K562 (cell line): ENCODE measurements at regions not wholly inside any gene's neighbourhood (a gene's known extent, or its start where the extent isn't known, plus 50 kb on each side); places are given as distances from the start of the nearest gene placed in this dataset.

Experiments used
- ATAC-seq: fragments of 200-7000 bp; cut with Tn5 transposase; 3 replicates; pipeline ENCODE4 v1.9.1; 2020; ENCODE audit warnings: moderate library complexity
- BruUV-seq: library from RNA; stranded (reverse); fragments of 400-500 nt; replicated peaks from 2 replicates; lab custom pipeline; 2021; lab: Mats Ljungman, UMichigan
- CTCF ChIA-PET: fragments of 300-600 bp; formaldehyde crosslinking; extraction: SDS; loops from one replicate; lab custom pipeline; 2021; ENCODE audit warnings: low intra/inter-chr PET ratio; lab: Yijun Ruan, JAX
- POLR2A ChIA-PET: fragments of 300-600, 350-650 bp; sonication (Branson Sonifier 250); formaldehyde crosslinking; extraction: SDS; loops from one replicate; lab custom pipeline; 2021; ENCODE audit warnings: antibody characterized with exemption, inconsistent platforms; lab: Yijun Ruan, JAX
- DNase-seq, 4 experiments: peaks; one replicate each; pipeline versions ENCODE4 v3.0.0 to v3.0.0-alpha.2; 2011 to 2018; ENCODE audit warnings: low spot score in 3 of 4, mixed read lengths in 3 of 4; ENCODE audit errors: extremely low read depth in 1 of 4
- FAIRE-seq: peaks from 2 replicates; lab custom pipeline; 2011; peaks lifted over from hg19 to GRCh38; lab: Jason Lieb, UNC
- H2AFZ ChIP-seq: 2 replicates; pipeline ENCODE4 v1.6.0; 2011; ENCODE audit warnings: low read depth, low read length, control low read depth, inconsistent platforms
- H3K27ac ChIP-seq: fragments of 200-600 bp; 3 replicates; pipeline ENCODE4 v1.8.0; 2011; ENCODE audit warnings: low read depth, mild to moderate bottlenecking, control low read depth, inconsistent platforms, low read length, moderate library complexity, mixed read lengths; ENCODE audit errors: extremely low read depth
- H3K27me3 ChIP-seq, 2 experiments: fragments of 300-600 bp in 1 of 2; 2 replicates in 1 of 2; 3 replicates in 1 of 2; pipeline versions ENCODE4 v1.6.0 to v1.8.0; 2011; ENCODE audit warnings: inconsistent platforms in 2 of 2, low read length in 2 of 2, mild to moderate bottlenecking in 1 of 2, mixed read lengths in 1 of 2, moderate library complexity in 1 of 2; ENCODE audit not compliant: control insufficient read depth in 2 of 2, insufficient read depth in 2 of 2
- H3K36me3 ChIP-seq: fragments of 300-600 bp; 3 replicates; pipeline ENCODE4 v1.8.0; 2011; ENCODE audit warnings: mild to moderate bottlenecking, low read length, inconsistent platforms; ENCODE audit not compliant: control insufficient read depth, insufficient read depth
- H3K4me1 ChIP-seq, 2 experiments: fragments of 200-600 bp in 1 of 2; replicated peaks in 1 of 2; 2 replicates in 1 of 2; 3 replicates in 1 of 2; pipeline versions ENCODE4 v1.5.1 to v1.8.0; 2011; ENCODE audit warnings: inconsistent platforms in 2 of 2, low read length in 2 of 2, mild to moderate bottlenecking in 1 of 2, mixed read lengths in 1 of 2, moderate library complexity in 1 of 2; ENCODE audit not compliant: control insufficient read depth in 2 of 2, insufficient read depth in 2 of 2
- H3K4me2 ChIP-seq: 2 replicates; pipeline ENCODE4 v1.6.1; 2011; ENCODE audit warnings: low read length, control low read depth, inconsistent platforms, mixed read lengths; ENCODE audit not compliant: insufficient read depth
- H3K4me3 ChIP-seq: fragments of 200-600 bp; sonication (generic), shearing (Covaris generic); 2 replicates; pipeline ENCODE4 v1.5.1; 2016; ENCODE audit warnings: control low read depth, inconsistent platforms
- H3K79me2 ChIP-seq: fragments of 200-600 bp; 3 replicates; pipeline ENCODE4 v1.8.0; 2011; ENCODE audit warnings: low read length, inconsistent platforms; ENCODE audit not compliant: control insufficient read depth, insufficient read depth
- H3K9ac ChIP-seq, 2 experiments: 2 replicates each; pipeline versions ENCODE4 v1.6.0 to v1.6.1; 2011; ENCODE audit warnings: low read depth in 2 of 2, low read length in 2 of 2, control low read depth in 1 of 2, inconsistent platforms in 1 of 2, mild to moderate bottlenecking in 1 of 2, mixed read lengths in 1 of 2; ENCODE audit not compliant: insufficient read depth in 1 of 2
- H3K9me1 ChIP-seq: one replicate; pipeline ENCODE4 v1.6.0; 2011; ENCODE audit warnings: inconsistent platforms, mild to moderate bottlenecking, low read length, moderate library complexity; ENCODE audit not compliant: control insufficient read depth, insufficient read depth
- H3K9me3 ChIP-seq: replicated peaks from 2 replicates; pipeline ENCODE4 v1.5.1; 2011; ENCODE audit warnings: low read depth, low read length, inconsistent platforms; ENCODE audit not compliant: control insufficient read depth, insufficient read depth
- H4K20me1 ChIP-seq: replicated peaks from 2 replicates; pipeline ENCODE4 v1.6.1; 2011; ENCODE audit warnings: low read length, inconsistent platforms, mixed read lengths; ENCODE audit not compliant: control insufficient read depth, insufficient read depth
- CEBPB ChIP-seq: fragments of 450-650 bp; IDR thresholded peaks from 2 replicates; pipeline ENCODE4 v1.6.1; 2016; ENCODE audit warnings: missing genetic modification characterization, missing compliant biosample characterization
- CHCHD3 ChIP-seq: fragments of 250-450 bp; sonication (Bioruptor Pico); IDR thresholded peaks from 2 replicates; pipeline ENCODE4 v2.1.2; 2022; ENCODE audit warnings: mild to moderate bottlenecking
- CHD4 ChIP-seq: fragments of 200-600 bp; sonication (generic); IDR thresholded peaks from 3 replicates; pipeline ENCODE4 v1.6.1; 2012; ENCODE audit warnings: low read depth, mild to moderate bottlenecking, mixed read lengths, low read length, inconsistent platforms; ENCODE audit not compliant: insufficient read depth, insufficient replicate concordance, poor library complexity, severe bottlenecking
- EGR1 ChIP-seq: fragments of 450-650 bp; conservative IDR thresholded peaks from 2 replicates; pipeline ENCODE4 v1.6.1; 2017; ENCODE audit warnings: mild to moderate bottlenecking
- ETV1 ChIP-seq: fragments of 450-650 bp; conservative IDR thresholded peaks from 2 replicates; pipeline ENCODE4 v1.6.1; 2016; ENCODE audit warnings: missing genetic modification characterization, control low read depth, low read depth, missing compliant biosample characterization
- JUND ChIP-seq, 2 experiments: IDR thresholded peaks; 2 replicates in 1 of 2; 3 replicates in 1 of 2; pipeline ENCODE4 v1.6.1; 2011; ENCODE audit warnings: borderline replicate concordance in 2 of 2, low read depth in 2 of 2, low read length in 2 of 2, improper control_type of control experiment in 1 of 2, missing biosample characterization in 1 of 2, missing genetic modification characterization in 1 of 2, missing genetic modification reagents in 1 of 2
- MTA2 ChIP-seq: fragments of 450-650 bp; IDR thresholded peaks from 2 replicates; pipeline ENCODE4 v1.6.1; 2016; ENCODE audit warnings: low read depth
- POLR2AphosphoS2 ChIP-seq: IDR thresholded peaks from 2 replicates; pipeline ENCODE4 v1.6.1; 2012; ENCODE audit warnings: low read length, improper control_type of control experiment
- POLR2G ChIP-seq: fragments of 200-400 bp; formaldehyde crosslinking; IDR thresholded peaks from 2 replicates; pipeline ENCODE4 v1.6.1; 2017; ENCODE audit warnings: low read depth, mild to moderate bottlenecking, antibody characterized with exemption, low read length, moderate library complexity
- POLR3G ChIP-seq: IDR thresholded peaks from 2 replicates; pipeline ENCODE4 v1.6.1; 2011; ENCODE audit not compliant: insufficient read length, insufficient replicate concordance; ENCODE audit errors: extremely low read depth
- PTRF ChIP-seq: fragments of 450-650 bp; IDR thresholded peaks from 2 replicates; pipeline ENCODE4 v1.6.1; 2016; ENCODE audit warnings: mild to moderate bottlenecking, missing genetic modification characterization, missing compliant biosample characterization
- RBBP5 ChIP-seq: fragments of 200-600 bp; sonication (generic); IDR thresholded peaks from 2 replicates; pipeline ENCODE4 v1.6.1; 2012; ENCODE audit warnings: borderline replicate concordance, mild to moderate bottlenecking, low read length, control low read depth, inconsistent platforms; ENCODE audit not compliant: insufficient read depth, poor library complexity, severe bottlenecking
- RUNX1 ChIP-seq: sonication (generic); IDR thresholded peaks from 2 replicates; pipeline ENCODE4 v1.6.1; 2016; ENCODE audit warnings: antibody characterized with exemption, low read depth
- SIN3A ChIP-seq, 2 experiments: fragments of 150-350 bp in 1 of 2; IDR thresholded peaks; 2 replicates each; pipeline ENCODE4 v1.6.1; 2011 to 2016; ENCODE audit warnings: borderline replicate concordance in 2 of 2, low read depth in 2 of 2, low read length in 2 of 2, mild to moderate bottlenecking in 2 of 2, moderate library complexity in 2 of 2; ENCODE audit not compliant: control insufficient read depth in 1 of 2
- ZNF699 ChIP-seq: fragments of 250-450 bp; sonication (Bioruptor Pico); IDR thresholded peaks from 2 replicates; pipeline ENCODE4 v1.8.0; 2021; ENCODE audit warnings: mild to moderate bottlenecking, moderate library complexity; ENCODE audit not compliant: insufficient replicate concordance
- WGBS: fragments of 100-300 bp; shearing (Covaris generic); methylation state at CpG from one replicate; pipeline ENCODE4 v1.1.6; 2016; ENCODE audit warnings: low coverage, mixed read lengths; ENCODE audit not compliant: insufficient coverage; ENCODE audit errors: missing lambda C conversion rate; 5-methylcytosine and 5-hydroxymethylcytosine counted together
- in situ Hi-C: fragments of 300-500 bp; cut with MboI; formaldehyde crosslinking; loops from 4 replicates; pipeline ENCODE4 v1.15.0; 2018; ENCODE audit warnings: inconsistent platforms, mixed read lengths
- intact Hi-C: fragments of 100-400 bp; cut with micrococcal nuclease; formaldehyde crosslinking; loops from 2 replicates; pipeline ENCODE4 v1.14.2; 2022
- TF ChIP-seq, protein P1 (sequence below): fragments of 250-450 bp; sonication (Bioruptor Pico); IDR thresholded peaks from 2 replicates; pipeline ENCODE4 v1.5.0; 2021

GRCh38 chr5:152560512-152561137, 155.5 kb upstream of the NMUR2 start (continued):
- TF ChIP-seq, protein P1, sequence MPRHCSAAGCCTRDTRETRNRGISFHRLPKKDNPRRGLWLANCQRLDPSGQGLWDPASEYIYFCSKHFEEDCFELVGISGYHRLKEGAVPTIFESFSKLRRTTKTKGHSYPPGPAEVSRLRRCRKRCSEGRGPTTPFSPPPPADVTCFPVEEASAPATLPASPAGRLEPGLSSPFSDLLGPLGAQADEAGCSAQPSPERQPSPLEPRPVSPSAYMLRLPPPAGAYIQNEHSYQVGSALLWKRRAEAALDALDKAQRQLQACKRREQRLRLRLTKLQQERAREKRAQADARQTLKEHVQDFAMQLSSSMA (CRISPR knock-in tag) = no peak
- TF ChIP-seq JUND (IDR thresholded peaks at IDR 0.05; ENCODE audit: borderline replicate concordance, low read depth, low read length) (no peak), JUND (tag; IDR thresholded peaks at IDR 0.05; ENCODE audit: borderline replicate concordance, low read depth, low read length) (no peak), EGR1 (no peak), POLR2G (no peak), SIN3A (IDR thresholded peaks at IDR 0.05; ENCODE audit: borderline replicate concordance in 2 of 2, control insufficient read depth in 1 of 2, low read depth in 2 of 2, low read length in 2 of 2) (no peak), CHCHD3 (CRISPR knock-in tag) (no peak), ZNF699 (CRISPR knock-in tag) (no peak), POLR3G (no peak), RBBP5 (no peak), RUNX1 (no peak)

DNA sequence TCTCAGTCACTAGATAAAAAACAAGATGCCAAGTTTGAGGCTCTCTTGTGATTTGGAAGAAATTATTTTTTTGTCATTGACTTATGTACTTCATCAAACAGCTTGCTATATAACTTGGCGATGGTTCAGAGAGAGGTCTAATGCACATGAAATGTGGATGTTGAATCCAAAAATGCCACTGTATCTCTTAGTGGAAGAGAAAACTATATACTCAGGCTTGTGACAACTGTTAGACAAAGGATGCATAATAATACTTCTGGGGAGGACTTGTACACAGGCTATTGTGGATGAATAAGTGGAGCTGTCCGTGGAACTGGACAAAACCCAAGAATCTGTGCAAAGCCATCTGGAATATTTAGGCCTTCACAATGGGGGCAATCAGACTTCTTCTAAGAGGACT, 162.9 kb upstream of the NMUR2 start:
- POLR2A ChIA-PET = no interaction called here
- TF ChIP-seq ETV1 (tag) (no peak), CHD4 (no peak), CEBPB (tag) (no peak), POLR2AphosphoS2 (no peak), MTA2 (no peak), PTRF (no peak)
- no peak overlapping the region for H3K9ac ChIP-seq
- H3K9me3 ChIP-seq = no peaks in the 10 kb centered on the region
- FAIRE-seq (no peak), DNase-seq (no peak), ATAC-seq (no peak)
- H3K4me3 ChIP-seq = no peak overlapping the region
- CTCF ChIA-PET = no interaction called here
- BruUV-seq = no TSS peak
- no peak overlapping the region for H3K27ac ChIP-seq
- H3K4me2 ChIP-seq = no peak overlapping the region
- no peak overlapping the region for H2AFZ ChIP-seq
- no peaks in the 10 kb centered on the region for H3K27me3 ChIP-seq
- H3K36me3 ChIP-seq = no peaks in the 10 kb centered on the region
- H3K9me1 ChIP-seq = no peaks in the 10 kb centered on the region
- no peaks in the 10 kb centered on the region for H3K79me2 ChIP-seq
- no peaks in the 10 kb centered on the region for H4K20me1 ChIP-seq
- intact Hi-C loops (no loop called here), in situ Hi-C loops (no loop called here)
- H3K4me1 ChIP-seq = no peaks in the 10 kb centered on the region
- WGBS = 0% methylated on average over 2 of the region's 2 CpGs
